DMS153 treated with DMSO at 0.1 percent for 48 hours (cell line): ENCODE measurements at regions not wholly inside any gene's neighbourhood (a gene's known extent, or its start where the extent isn't known, plus 50 kb on each side); places are given as distances from the start of the nearest gene placed in this dataset.
"Not testable (repeated sequence)": the region's sequence is repeated elsewhere in the genome, so short reads cannot be mapped to it uniquely, and the experiment has no call there.

Source experiments
- DNase-seq: peaks from one replicate; lab custom pipeline; 2025; ENCODE audit not compliant: unreplicated experiment; lab: John Stamatoyannopoulos, UW

GRCh38 chr22:46040471-46041465, 63.8 kb upstream of the WNT7B start:
- DNase-seq = no peak

GRCh38 chr22:46041642-46042041, 64.7 kb upstream of the WNT7B start:
- DNase-seq = no peak

- DNase-seq = no peak
These were observed 65.8 kb upstream of the WNT7B start for GRCh38 chr22:46042786-46043185.

- no peak for DNase-seq
These were observed 66.4 kb upstream of the WNT7B start for GRCh38 chr22:46043339-46043738.

- DNase-seq = no peak
These were observed 67.1 kb upstream of the WNT7B start for GRCh38 chr22:46043816-46044620.

GRCh38 chr22:46044621-46045458, 67.9 kb upstream of the WNT7B start:
- DNase-seq = no peak

GRCh38 chr22:46045459-46046298, 68.7 kb upstream of the WNT7B start:
- DNase-seq = no peak

- DNase-seq = no peak
These were observed 69.3 kb upstream of the WNT7B start for GRCh38 chr22:46046299-46046685.

GRCh38 chr22:46047226-46047625, 70.3 kb upstream of the WNT7B start:
- DNase-seq = no peak

- no peak for DNase-seq
These were observed 71.1 kb upstream of the WNT7B start for GRCh38 chr22:46047841-46048595.

- DNase-seq = not testable (repeated sequence)
These were observed 71.7 kb upstream of the WNT7B start for GRCh38 chr22:46048661-46049060.

GRCh38 chr22:46049726-46050450, 72.9 kb upstream of the WNT7B start:
- no peak for DNase-seq

GRCh38 chr22:46050451-46050845, 73.5 kb upstream of the WNT7B start:
- no peak for DNase-seq

GRCh38 chr22:46050916-46051614, 74.1 kb upstream of the WNT7B start:
- no peak for DNase-seq

GRCh38 chr22:46051646-46052045, 74.7 kb upstream of the WNT7B start:
- no peak for DNase-seq

GRCh38 chr22:46052331-46052771, 75.4 kb upstream of the WNT7B start:
- DNase-seq = no peak

- no peak for DNase-seq
These were observed 76.0 kb upstream of the WNT7B start for GRCh38 chr22:46052801-46053562.
